Esophagus mucosa (tissue), 1 donor: ENCODE measurements at regions not wholly inside any gene's neighbourhood (a gene's known extent, or its start where the extent isn't known, plus 50 kb on each side); places are given as distances from the start of the nearest gene placed in this dataset.
"Not testable (repeated sequence)": the region's sequence is repeated elsewhere in the genome, so short reads cannot be mapped to it uniquely, and the experiment has no call there.

ENCODE experiments used
- ATAC-seq: fragments of 200-7000 bp; cut with Tn5 transposase; one replicate; pipeline ENCODE4 v1.9.1; 2020
- donor health status: DM: yes; HTN: yes; CAD: no.

- no peak for ATAC-seq
Observed at GRCh38 chr1:188665477-188665876, 1812.2 kb downstream of the BRINP3 start.

GRCh38 chr1:188668083-188668482 lies 1809.6 kb downstream of the BRINP3 start:
- no peak for ATAC-seq

GRCh38 chr1:188669728-188670382 lies 1807.8 kb downstream of the BRINP3 start:
- ATAC-seq: no peak

GRCh38 chr1:188670837-188671236 lies 1806.8 kb downstream of the BRINP3 start:
- ATAC-seq: no peak

- ATAC-seq: no peak
Observed at GRCh38 chr1:188672153-188672552, 1805.5 kb downstream of the BRINP3 start.

- ATAC-seq: no peak
Observed at GRCh38 chr1:188689542-188689941, 1788.1 kb downstream of the BRINP3 start.

GRCh38 chr1:188700116-188700515 lies 1777.5 kb downstream of the BRINP3 start:
- ATAC-seq: no peak

- ATAC-seq: no peak
Observed at GRCh38 chr1:188706742-188707141, 1770.9 kb downstream of the BRINP3 start.

GRCh38 chr1:188708795-188709535 lies 1768.7 kb downstream of the BRINP3 start:
- no peak for ATAC-seq

- ATAC-seq: no peak
Observed at GRCh38 chr1:188715566-188715965, 1762.1 kb downstream of the BRINP3 start.

- ATAC-seq: no peak
Observed at GRCh38 chr1:188719735-188720134, 1757.9 kb downstream of the BRINP3 start.

- no peak for ATAC-seq
Observed at GRCh38 chr1:188723332-188724020, 1754.2 kb downstream of the BRINP3 start.

GRCh38 chr1:188729039-188729438 lies 1748.6 kb downstream of the BRINP3 start:
- no peak for ATAC-seq

GRCh38 chr1:188735567-188735966 lies 1742.1 kb downstream of the BRINP3 start:
- ATAC-seq: no peak

- not testable (repeated sequence) for ATAC-seq
Observed at GRCh38 chr1:188749275-188749674, 1728.4 kb downstream of the BRINP3 start.

- not testable (repeated sequence) for ATAC-seq
Observed at GRCh38 chr1:188752027-188752426, 1725.6 kb downstream of the BRINP3 start.

GRCh38 chr1:188757747-188758146 lies 1719.9 kb downstream of the BRINP3 start:
- not testable (repeated sequence) for ATAC-seq

- no peak for ATAC-seq
Observed at GRCh38 chr1:188761226-188761625, 1716.4 kb downstream of the BRINP3 start.

GRCh38 chr1:188762166-188762743 lies 1715.4 kb downstream of the BRINP3 start:
- ATAC-seq: no peak

GRCh38 chr1:188763541-188763940 lies 1714.1 kb downstream of the BRINP3 start:
- ATAC-seq: no peak

GRCh38 chr1:188769181-188769580 lies 1708.5 kb downstream of the BRINP3 start:
- no peak for ATAC-seq

GRCh38 chr1:188769936-188770335 lies 1707.7 kb downstream of the BRINP3 start:
- peak; percentile 33 for ATAC-seq

GRCh38 chr1:188778578-188778977 lies 1699.1 kb downstream of the BRINP3 start:
- ATAC-seq: no peak
